HG02798 (cell line): ENCODE measurements at regions not wholly inside any gene's neighbourhood (a gene's known extent, or its start where the extent isn't known, plus 50 kb on each side); places are given as distances from the start of the nearest gene placed in this dataset.
"Not testable (repeated sequence)": the region's sequence is repeated elsewhere in the genome, so short reads cannot be mapped to it uniquely, and the experiment has no call there.

Source experiments
- ATAC-seq: cut with Tn5 transposase; IDR thresholded peaks from one replicate; pipeline ENCODE4 v1.9.1; 2021; ENCODE audit warnings: mild to moderate bottlenecking; ENCODE audit not compliant: unreplicated experiment, poor library complexity

- no peak for ATAC-seq
Measured at GRCh38 chrX:66698273-66699204, 59.7 kb upstream of the EDA2R start.

DNA sequence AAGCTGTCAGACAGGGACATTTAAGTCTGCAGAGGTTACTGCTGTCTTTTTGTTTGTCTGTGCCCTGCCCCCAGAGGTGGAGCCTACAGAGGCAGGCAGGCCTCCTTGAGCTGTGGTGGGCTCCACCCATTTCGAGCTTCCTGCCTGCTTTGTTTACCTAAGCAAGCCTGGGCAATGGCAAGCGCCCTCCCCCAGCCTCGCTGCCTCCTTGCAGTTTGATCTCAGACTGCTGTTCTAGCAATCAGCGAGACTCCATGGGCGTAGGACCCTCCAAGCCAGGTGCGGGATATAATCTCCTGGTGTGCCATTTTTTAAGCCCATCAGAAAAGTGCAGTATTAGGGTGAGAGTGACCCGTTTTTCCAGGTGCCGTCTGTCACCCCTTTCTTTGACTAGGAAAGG is 53.6 kb upstream of the EDA2R start:
- not testable (repeated sequence) for ATAC-seq
